Brain microvascular endothelial cell (primary cell): ENCODE measurements at regions not wholly inside any gene's neighbourhood (a gene's known extent, or its start where the extent isn't known, plus 50 kb on each side); places are given as distances from the start of the nearest gene placed in this dataset.

ENCODE experiments used
- DNase-seq: peaks from one replicate; pipeline ENCODE4 v3.0.0-alpha.2; 2020
- H3K27ac ChIP-seq: fragments of 250-450 bp; sonication (Bioruptor Pico); 2 replicates; pipeline ENCODE4 v1.5.1; 2020; ENCODE audit warnings: mild to moderate bottlenecking, moderate library complexity
- H3K27me3 ChIP-seq: fragments of 250-450 bp; sonication (Bioruptor Pico); replicated peaks from 2 replicates; pipeline ENCODE4 v1.5.1; 2020; ENCODE audit warnings: mild to moderate bottlenecking
- H3K36me3 ChIP-seq: fragments of 250-450 bp; sonication (Bioruptor Pico); replicated peaks from 2 replicates; pipeline ENCODE4 v1.5.1; 2020; ENCODE audit warnings: mild to moderate bottlenecking
- H3K4me3 ChIP-seq: 2 replicates; pipeline ENCODE4 v1.5.1; 2011; ENCODE audit warnings: low read depth, mild to moderate bottlenecking, control low read depth, low read length, moderate library complexity
- in situ Hi-C: cut with HindIII; loops from 2 replicates; pipeline ENCODE4 v1.10.0; 2017; ENCODE audit warnings: low sequenced_read_pairs, low pct_ligation_motif_present
- TF ChIP-seq, protein P1 (sequence below): IDR thresholded peaks from 2 replicates; pipeline ENCODE4 v1.5.1; 2011; ENCODE audit warnings: low read depth, mild to moderate bottlenecking, moderate library complexity, low read length, control low read depth, inconsistent platforms; ENCODE audit errors: missing control alignments

DNA sequence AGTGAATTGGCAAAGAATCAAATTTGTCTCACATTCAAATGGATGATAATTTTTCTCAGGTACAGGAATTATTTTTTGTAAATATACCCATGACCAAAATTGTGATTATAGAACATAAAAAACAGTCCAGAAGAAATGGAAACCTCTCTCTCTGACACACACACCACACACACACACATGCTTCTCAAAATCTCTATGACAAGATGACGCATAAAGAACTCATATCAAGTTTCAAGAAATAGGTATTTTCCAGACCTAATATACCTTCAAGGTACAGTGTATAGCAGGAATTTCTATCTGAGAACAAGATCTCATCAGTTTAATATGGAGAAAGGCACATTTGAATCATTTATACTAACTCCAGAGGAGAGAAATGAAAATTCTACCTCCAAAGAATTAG is 1069.1 kb upstream of the ALCAM start:
- TF ChIP-seq, protein P1, sequence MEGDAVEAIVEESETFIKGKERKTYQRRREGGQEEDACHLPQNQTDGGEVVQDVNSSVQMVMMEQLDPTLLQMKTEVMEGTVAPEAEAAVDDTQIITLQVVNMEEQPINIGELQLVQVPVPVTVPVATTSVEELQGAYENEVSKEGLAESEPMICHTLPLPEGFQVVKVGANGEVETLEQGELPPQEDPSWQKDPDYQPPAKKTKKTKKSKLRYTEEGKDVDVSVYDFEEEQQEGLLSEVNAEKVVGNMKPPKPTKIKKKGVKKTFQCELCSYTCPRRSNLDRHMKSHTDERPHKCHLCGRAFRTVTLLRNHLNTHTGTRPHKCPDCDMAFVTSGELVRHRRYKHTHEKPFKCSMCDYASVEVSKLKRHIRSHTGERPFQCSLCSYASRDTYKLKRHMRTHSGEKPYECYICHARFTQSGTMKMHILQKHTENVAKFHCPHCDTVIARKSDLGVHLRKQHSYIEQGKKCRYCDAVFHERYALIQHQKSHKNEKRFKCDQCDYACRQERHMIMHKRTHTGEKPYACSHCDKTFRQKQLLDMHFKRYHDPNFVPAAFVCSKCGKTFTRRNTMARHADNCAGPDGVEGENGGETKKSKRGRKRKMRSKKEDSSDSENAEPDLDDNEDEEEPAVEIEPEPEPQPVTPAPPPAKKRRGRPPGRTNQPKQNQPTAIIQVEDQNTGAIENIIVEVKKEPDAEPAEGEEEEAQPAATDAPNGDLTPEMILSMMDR: no peak
- in situ Hi-C loops: no loop called here
- no peak overlapping the region for H3K4me3 ChIP-seq
- H3K27ac ChIP-seq: no peak overlapping the region
- no peaks in the 10 kb centered on the region for H3K36me3 ChIP-seq
- DNase-seq: no peak
- H3K27me3 ChIP-seq: no peaks in the 10 kb centered on the region

DNA sequence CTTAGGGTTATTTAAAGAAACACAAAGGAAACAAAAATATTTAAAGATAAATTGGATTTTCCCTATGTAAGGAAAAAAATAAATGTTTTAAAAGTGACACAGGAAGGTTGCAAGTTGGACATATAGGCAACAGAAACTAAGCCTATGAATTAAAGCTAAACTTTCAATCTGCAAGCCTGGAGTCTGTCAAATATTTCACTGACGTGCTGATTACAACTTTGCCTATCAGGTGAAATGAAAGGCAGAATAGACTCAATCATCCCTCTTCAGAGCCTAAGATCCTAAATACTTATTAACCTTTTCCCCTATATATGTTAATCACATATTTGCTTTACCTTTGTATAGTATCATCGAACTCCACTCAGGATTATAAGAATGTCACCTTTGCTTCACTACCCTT is 1068.0 kb upstream of the ALCAM start:
- TF ChIP-seq, protein P1: no peak

DNA sequence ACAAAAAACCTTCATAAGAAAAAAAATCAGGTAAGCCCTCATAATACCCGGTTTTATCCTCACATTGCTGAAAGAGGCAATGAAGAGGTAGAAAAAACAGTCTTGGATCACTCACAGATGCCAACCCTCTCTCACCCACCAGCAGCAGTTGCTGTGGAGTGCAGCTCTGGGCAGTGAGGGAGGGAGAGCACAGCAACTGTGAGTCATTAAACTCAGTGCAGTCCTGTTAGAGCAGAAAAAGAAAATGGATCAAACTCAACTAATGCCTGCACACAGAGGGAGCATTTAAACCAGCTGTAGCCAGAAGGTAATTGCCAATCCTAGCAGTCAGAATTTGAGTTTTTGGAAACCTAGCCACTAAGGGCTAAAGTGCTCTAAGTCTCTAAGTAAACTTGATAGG is 1050.6 kb upstream of the ALCAM start:
- H3K27ac ChIP-seq: no peak overlapping the region
- TF ChIP-seq, protein P1: no peak
- H3K4me3 ChIP-seq: no peak overlapping the region
- H3K36me3 ChIP-seq: no peaks in the 10 kb centered on the region
- DNase-seq: no peak
- H3K27me3 ChIP-seq: no peaks in the 10 kb centered on the region
- in situ Hi-C loops: no loop called here

More for the DNA sequence above, 1068.0 kb upstream of the ALCAM start:
- Histone ChIP-seq H3K36me3 (no peaks in the 10 kb centered on the region), H3K27me3 (no peaks in the 10 kb centered on the region), H3K4me3 (no peak overlapping the region), H3K27ac (no peak overlapping the region)
- no peak for DNase-seq
- in situ Hi-C loops: no loop called here

DNA sequence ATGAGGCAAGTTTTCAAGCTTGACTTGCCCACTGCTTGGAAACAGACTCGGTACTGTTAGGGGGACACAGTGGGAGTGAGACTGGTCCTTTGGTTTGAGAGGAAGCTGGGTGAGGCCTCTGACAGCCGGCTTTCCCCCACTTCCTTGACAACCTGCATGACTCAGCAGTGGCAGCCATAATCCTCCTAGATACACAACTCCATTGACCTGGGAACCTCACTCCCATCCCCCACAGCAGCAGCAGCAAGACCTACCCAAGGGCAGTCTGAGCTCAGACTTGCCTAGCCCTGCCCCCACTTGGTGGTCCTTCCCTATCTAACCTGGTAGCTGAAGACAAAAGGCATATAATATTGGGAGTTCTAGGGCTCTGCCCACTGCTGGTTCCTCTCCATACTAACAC is 1043.5 kb upstream of the ALCAM start:
- Histone ChIP-seq H3K27ac (no peak overlapping the region), H3K27me3 (no peaks in the 10 kb centered on the region), H3K4me3 (no peak overlapping the region), H3K36me3 (no peaks in the 10 kb centered on the region)
- in situ Hi-C loops: no loop called here
- DNase-seq: no peak
- TF ChIP-seq, protein P1: no peak

DNA sequence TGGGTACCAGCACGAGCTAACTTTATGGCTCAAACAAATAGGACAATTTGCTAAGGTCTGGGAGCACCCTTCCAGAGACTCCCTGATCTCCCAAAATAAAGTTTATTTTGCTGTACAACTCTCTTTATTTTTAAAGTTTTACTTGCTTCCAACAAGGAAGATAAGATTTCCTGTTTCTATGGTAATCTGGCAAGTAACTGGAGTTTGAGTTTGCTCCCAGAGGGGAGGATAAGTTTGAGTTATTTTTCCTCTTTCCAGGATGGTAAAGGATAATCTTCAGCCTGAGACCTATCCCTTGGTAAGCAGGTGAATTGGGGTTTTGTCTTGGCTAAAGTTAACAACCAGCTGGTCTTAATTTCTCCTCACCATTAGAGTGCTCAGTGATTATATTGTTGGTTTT is 1019.4 kb upstream of the ALCAM start:
- TF ChIP-seq, protein P1: no peak
- no peak for DNase-seq
- H3K4me3 ChIP-seq: no peak overlapping the region
- no peaks in the 10 kb centered on the region for H3K27me3 ChIP-seq
- in situ Hi-C loops: no loop called here
- H3K36me3 ChIP-seq: no peaks in the 10 kb centered on the region
- H3K27ac ChIP-seq: no peak overlapping the region

DNA sequence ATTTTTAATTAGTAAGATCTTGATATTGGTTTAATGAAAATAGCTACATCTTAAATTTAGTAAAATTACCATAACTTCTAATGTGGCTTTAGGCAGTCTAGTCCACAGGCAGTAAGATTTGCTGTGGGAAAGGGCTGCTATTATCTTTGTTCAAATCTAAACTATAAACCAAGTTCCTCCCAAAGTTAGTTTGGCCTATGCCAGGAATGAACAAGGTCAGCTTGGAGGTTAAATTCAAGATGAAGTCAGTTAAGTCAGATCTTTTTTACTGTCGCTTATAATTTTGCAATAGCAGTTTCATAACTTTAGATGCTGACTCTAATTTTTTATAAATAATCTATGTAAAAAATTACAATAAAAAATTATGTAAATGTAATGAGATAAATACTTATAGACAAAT is 1016.9 kb upstream of the ALCAM start:
- in situ Hi-C loops: no loop called here
- H3K27ac ChIP-seq: no peak overlapping the region
- H3K36me3 ChIP-seq: no peaks in the 10 kb centered on the region
- H3K27me3 ChIP-seq: no peaks in the 10 kb centered on the region
- TF ChIP-seq, protein P1: no peak
- H3K4me3 ChIP-seq: no peak overlapping the region
- no peak for DNase-seq
